VCaP (cell line): ENCODE measurements at regions not wholly inside any gene's neighbourhood (a gene's known extent, or its start where the extent isn't known, plus 50 kb on each side); places are given as distances from the start of the nearest gene placed in this dataset.

Experiments used
- H3K27ac ChIP-seq: fragments of 450-650 bp; 2 replicates; pipeline ENCODE4 v1.5.1; 2017
- TF ChIP-seq, protein P1 (sequence below): fragments of 450-650 bp; conservative IDR thresholded peaks from 2 replicates; pipeline ENCODE4 v1.5.1; 2017; ENCODE audit warnings: mild to moderate bottlenecking, moderate library complexity

DNA sequence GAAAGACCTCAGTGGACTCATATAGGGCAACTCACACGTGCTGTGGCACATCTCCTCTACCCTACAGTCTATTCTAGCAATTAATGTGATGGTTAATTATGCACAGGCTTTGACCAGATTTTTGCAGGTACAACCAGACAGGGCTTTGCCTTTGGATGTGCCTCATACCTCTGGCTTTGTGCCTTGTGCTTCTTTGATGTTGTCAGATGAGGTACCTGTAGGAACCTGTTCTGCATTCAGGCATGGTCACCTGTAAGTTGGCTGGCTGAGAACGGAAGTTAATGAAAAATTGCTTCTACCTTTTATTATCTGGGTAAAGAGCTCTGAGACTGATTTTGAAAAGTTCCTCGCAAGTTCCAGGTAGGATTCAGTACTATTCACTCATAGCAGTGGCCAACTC, 462.9 kb upstream of the ZFHX3 start:
- TF ChIP-seq, protein P1, sequence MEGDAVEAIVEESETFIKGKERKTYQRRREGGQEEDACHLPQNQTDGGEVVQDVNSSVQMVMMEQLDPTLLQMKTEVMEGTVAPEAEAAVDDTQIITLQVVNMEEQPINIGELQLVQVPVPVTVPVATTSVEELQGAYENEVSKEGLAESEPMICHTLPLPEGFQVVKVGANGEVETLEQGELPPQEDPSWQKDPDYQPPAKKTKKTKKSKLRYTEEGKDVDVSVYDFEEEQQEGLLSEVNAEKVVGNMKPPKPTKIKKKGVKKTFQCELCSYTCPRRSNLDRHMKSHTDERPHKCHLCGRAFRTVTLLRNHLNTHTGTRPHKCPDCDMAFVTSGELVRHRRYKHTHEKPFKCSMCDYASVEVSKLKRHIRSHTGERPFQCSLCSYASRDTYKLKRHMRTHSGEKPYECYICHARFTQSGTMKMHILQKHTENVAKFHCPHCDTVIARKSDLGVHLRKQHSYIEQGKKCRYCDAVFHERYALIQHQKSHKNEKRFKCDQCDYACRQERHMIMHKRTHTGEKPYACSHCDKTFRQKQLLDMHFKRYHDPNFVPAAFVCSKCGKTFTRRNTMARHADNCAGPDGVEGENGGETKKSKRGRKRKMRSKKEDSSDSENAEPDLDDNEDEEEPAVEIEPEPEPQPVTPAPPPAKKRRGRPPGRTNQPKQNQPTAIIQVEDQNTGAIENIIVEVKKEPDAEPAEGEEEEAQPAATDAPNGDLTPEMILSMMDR, result no peak
- H3K27ac ChIP-seq, result no peak overlapping the region

GRCh38 chr16:73506568-73507056, 458.7 kb upstream of the ZFHX3 start:
- no peak overlapping the region for H3K27ac ChIP-seq
- TF ChIP-seq, protein P1, result no peak

- TF ChIP-seq, protein P1, result no peak
- no peak overlapping the region for H3K27ac ChIP-seq
Measured at GRCh38 chr16:73505577-73505976, 457.6 kb upstream of the ZFHX3 start.

DNA sequence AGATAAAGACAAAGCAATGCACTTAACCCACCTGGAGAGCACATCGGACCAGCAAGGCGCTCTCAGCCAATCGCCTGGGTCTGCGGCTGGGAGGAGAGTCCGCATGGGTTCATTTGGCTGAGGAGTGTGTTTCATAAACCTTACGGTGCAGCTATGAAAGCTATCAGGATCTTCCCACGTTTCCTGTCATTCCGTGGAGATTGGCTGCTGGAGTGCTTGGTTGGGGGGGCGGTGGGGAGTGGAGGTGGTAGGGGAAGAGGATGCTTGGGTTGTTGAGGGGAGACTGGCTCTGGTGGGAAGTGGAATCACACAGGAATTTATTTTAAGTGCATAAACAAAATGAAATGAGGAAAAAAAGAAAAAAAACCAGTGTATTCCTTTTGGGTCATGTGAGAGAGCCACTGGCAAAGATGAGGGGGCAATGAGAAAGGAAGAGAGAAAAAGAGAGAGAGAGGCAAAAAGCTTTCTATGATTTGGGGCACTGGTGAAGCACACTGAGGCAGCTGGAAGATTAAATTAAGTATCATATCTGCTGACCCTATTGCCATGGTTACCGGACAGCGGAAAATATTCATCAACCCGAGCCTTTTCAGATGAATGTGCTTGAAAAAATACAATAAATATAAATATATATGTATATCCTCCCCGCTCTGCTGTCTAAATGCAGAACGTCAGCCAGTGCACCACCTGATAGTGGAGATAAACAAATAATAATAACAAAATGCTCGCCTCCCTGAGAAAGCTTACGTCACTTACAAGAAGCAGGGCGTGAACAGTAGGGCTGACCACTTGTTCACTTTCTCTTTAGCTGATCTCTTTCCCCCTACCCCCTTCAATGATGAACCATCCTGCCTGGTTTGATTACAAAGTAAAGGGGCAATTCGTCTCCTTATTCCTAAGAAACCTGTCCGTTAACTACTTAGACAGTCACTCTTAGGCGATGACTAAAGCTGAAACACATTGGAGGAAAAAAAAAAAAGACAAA, 457.0 kb upstream of the ZFHX3 start:
- TF ChIP-seq, protein P1, result no peak
- H3K27ac ChIP-seq, result no peak overlapping the region

GRCh38 chr16:73503093-73503492, 455.2 kb upstream of the ZFHX3 start:
- H3K27ac ChIP-seq, result no peak overlapping the region
- TF ChIP-seq, protein P1, result no peak

DNA sequence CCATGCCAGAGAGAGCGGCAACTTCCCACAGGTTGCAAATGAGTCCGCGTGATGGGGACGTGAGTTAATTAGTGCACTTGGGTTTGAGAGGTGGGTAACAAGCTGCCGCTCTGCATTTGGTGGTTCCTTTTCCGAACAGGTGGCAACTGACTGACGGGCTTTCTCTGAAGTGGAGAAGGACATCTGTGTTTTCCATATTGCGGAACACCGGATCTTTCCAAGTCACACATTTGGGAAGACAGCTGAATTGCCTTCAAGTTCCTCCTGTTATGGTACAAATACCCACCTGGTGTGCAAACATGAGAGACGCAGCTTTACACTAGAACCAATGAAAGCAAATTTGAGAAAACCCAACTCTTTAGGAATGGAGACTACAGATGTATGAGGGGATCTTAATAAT, 451.3 kb upstream of the ZFHX3 start:
- H3K27ac ChIP-seq, result no peak overlapping the region
- TF ChIP-seq, protein P1, result no peak

- TF ChIP-seq, protein P1, result no peak
- no peak overlapping the region for H3K27ac ChIP-seq
Measured at GRCh38 chr16:73485880-73486279, 438.0 kb upstream of the ZFHX3 start.
